ENCODE measurements at regions not wholly inside any gene's neighbourhood (a gene's known extent, or its start where the extent isn't known, plus 50 kb on each side); places are given as distances from the start of the nearest gene placed in this dataset.

- no peak for ATAC-seq
- H3K4me2 ChIP-seq (ENCODE audit: control insufficient read depth, insufficient read depth) = no peak overlapping the region
- no TSS peak for BruUV-seq (replicated peaks)
- no peak for FAIRE-seq
- in situ Hi-C loops (cut with MboI) (no loop called here), intact Hi-C loops (cut with micrococcal nuclease; ENCODE audit: unreplicated experiment) (no loop called here)
- no peak for DNase-seq (ENCODE audit: low read depth, low spot score)
- no peak overlapping the region for H3K27ac ChIP-seq (ENCODE audit: control insufficient read depth, insufficient read depth)
- no peak overlapping the region for H3K9ac ChIP-seq (ENCODE audit: control insufficient read depth, insufficient read depth, low read length)
- H3K4me1 ChIP-seq (ENCODE audit: control insufficient read depth, insufficient read depth, low read length) = no peaks in the 10 kb centered on the region
- H3K36me3 ChIP-seq (ENCODE audit: control insufficient read depth in 2 of 2, insufficient read depth in 2 of 2, low read length in 1 of 2) = no peaks in the 10 kb centered on the region
- ChIA-PET POLR2A (no interaction called here), SMC1A (ENCODE audit: uncharacterized antibody, unreplicated experiment) (no interaction called here), CTCF (no interaction called here), RAD21 (ENCODE audit: unreplicated experiment) (no interaction called here)
- no peak overlapping the region for H2AFZ ChIP-seq (ENCODE audit: control insufficient read depth, low read depth, low read length)
- no peak for TF ChIP-seq NRF1 (conservative IDR thresholded peaks at IDR 0.05; ENCODE audit: low read depth, low read length)
- no peaks in the 10 kb centered on the region for H3K9me3 ChIP-seq (replicated peaks; ENCODE audit: control insufficient read depth, insufficient read depth, low read length)
- no peak overlapping the region for H3K4me3 ChIP-seq
- H3K79me2 ChIP-seq (ENCODE audit: control insufficient read depth, insufficient read depth, low read length) = no peaks in the 10 kb centered on the region
- no peaks in the 10 kb centered on the region; a peak in 1 of 4 replicates for H3K27me3 ChIP-seq (replicated peaks in 1 of 2; ENCODE audit: control insufficient read depth in 2 of 2, insufficient read depth in 2 of 2, low read length in 1 of 2)
- H4K20me1 ChIP-seq (ENCODE audit: control insufficient read depth, insufficient read depth) = no peaks in the 10 kb centered on the region
These were observed 378.2 kb downstream of the BCL11A start for GRCh38 chr2:60175290-60175689.

GRCh38 chr2:60174146-60174545, 379.3 kb downstream of the BCL11A start:
- FAIRE-seq (no peak), ATAC-seq (no peak), DNase-seq (ENCODE audit: low read depth, low spot score) (no peak)
- Histone ChIP-seq H3K9ac (ENCODE audit: control insufficient read depth, insufficient read depth, low read length) (no peak overlapping the region), H3K9me3 (replicated peaks; ENCODE audit: control insufficient read depth, insufficient read depth, low read length) (no peaks in the 10 kb centered on the region), H4K20me1 (ENCODE audit: control insufficient read depth, insufficient read depth) (no peaks in the 10 kb centered on the region), H2AFZ (ENCODE audit: control insufficient read depth, low read depth, low read length) (no peak overlapping the region), H3K4me2 (ENCODE audit: control insufficient read depth, insufficient read depth) (no peak overlapping the region), H3K4me1 (ENCODE audit: control insufficient read depth, insufficient read depth, low read length) (no peaks in the 10 kb centered on the region), H3K27ac (ENCODE audit: control insufficient read depth, insufficient read depth) (no peak overlapping the region), H3K4me3 (no peak overlapping the region), H3K79me2 (ENCODE audit: control insufficient read depth, insufficient read depth, low read length) (no peaks in the 10 kb centered on the region), H3K27me3 (replicated peaks in 1 of 2; ENCODE audit: control insufficient read depth in 2 of 2, insufficient read depth in 2 of 2, low read length in 1 of 2) (no peaks in the 10 kb centered on the region; a peak in 1 of 4 replicates), H3K36me3 (ENCODE audit: control insufficient read depth in 2 of 2, insufficient read depth in 2 of 2, low read length in 1 of 2) (no peaks in the 10 kb centered on the region)
- in situ Hi-C loops (cut with MboI) = no loop called here
- 38% methylated on average over 1 of the region's 1 CpG for WGBS (ENCODE audit: insufficient coverage, insufficient replicate concordance, low lambda C conversion rate, missing lambda C conversion rate)
- BruUV-seq (replicated peaks) = no TSS peak
- intact Hi-C loops (cut with micrococcal nuclease; ENCODE audit: unreplicated experiment) = no loop called here
- POLR2A ChIA-PET = no interaction called here
- RAD21 ChIA-PET (ENCODE audit: unreplicated experiment) = no interaction called here
- SMC1A ChIA-PET (ENCODE audit: uncharacterized antibody, unreplicated experiment) = no interaction called here
- CTCF ChIA-PET = no interaction called here
- TF ChIP-seq SP1 (IDR thresholded peaks at IDR 0.05; ENCODE audit: low read depth, low read length) = no peak
- TF ChIP-seq ZNF24 (IDR thresholded peaks at IDR 0.05) = no peak
- no peak for TF ChIP-seq BMI1 (IDR thresholded peaks at IDR 0.05; ENCODE audit: borderline replicate concordance)
- no peak for TF ChIP-seq EZH2 (IDR thresholded peaks at IDR 0.05; ENCODE audit: borderline replicate concordance, control insufficient read depth, low read depth, low read length)
- no peak for TF ChIP-seq MLLT1 (IDR thresholded peaks at IDR 0.05)
- TF ChIP-seq CTCF (IDR thresholded peaks at IDR 0.05 in 2 of 3, conservative IDR thresholded peaks at IDR 0.05 in 1 of 3; ENCODE audit: control insufficient read depth in 2 of 3, extremely low read depth in 1 of 3, insufficient read depth in 1 of 3, low read depth in 3 of 3, low read length in 3 of 3) = no peak
- no peak for TF ChIP-seq TCF3 (IDR thresholded peaks at IDR 0.05; ENCODE audit: borderline replicate concordance, insufficient read depth, low read depth, low read length)
- TF ChIP-seq NR2C1 (IDR thresholded peaks at IDR 0.05) = no peak
- TF ChIP-seq RELA (IDR thresholded peaks at IDR 0.05; ENCODE audit: borderline replicate concordance, partially characterized antibody) = no peak
- no peak for TF ChIP-seq ZNF687 (IDR thresholded peaks at IDR 0.05)

Measured in GM12878 (cell line).